Myocyte (in vitro differentiated cells): ENCODE measurements at regions not wholly inside any gene's neighbourhood (a gene's known extent, or its start where the extent isn't known, plus 50 kb on each side); places are given as distances from the start of the nearest gene placed in this dataset.
A peak's percentile ranks its signal among the peaks of the same experiment; 100 is the strongest.
"Not testable (repeated sequence)": the region's sequence is repeated elsewhere in the genome, so short reads cannot be mapped to it uniquely, and the experiment has no call there.

Experiments used
- DNase-seq: peaks from one replicate; pipeline ENCODE4 v3.0.0-alpha.2; 2012; ENCODE audit warnings: low read depth

- no peak for DNase-seq
Measured at GRCh38 chr6:134584847-134585516, 267.1 kb upstream of the SGK1 start.

- no peak for DNase-seq
Measured at GRCh38 chr6:134577998-134578397, 260.1 kb upstream of the SGK1 start.

GRCh38 chr6:134575221-134575620 lies 257.3 kb upstream of the SGK1 start:
- no peak for DNase-seq

- DNase-seq = no peak
Measured at GRCh38 chr6:134574491-134574890, 256.6 kb upstream of the SGK1 start.

GRCh38 chr6:134569996-134570395 lies 252.1 kb upstream of the SGK1 start:
- DNase-seq = not testable (repeated sequence)

- no peak for DNase-seq
Measured at GRCh38 chr6:134564705-134565104, 246.8 kb upstream of the SGK1 start.

GRCh38 chr6:134560019-134560418 lies 242.1 kb upstream of the SGK1 start:
- DNase-seq = no peak

GRCh38 chr6:134557509-134557908 lies 239.6 kb upstream of the SGK1 start:
- DNase-seq = no peak

- no peak for DNase-seq
Measured at GRCh38 chr6:134555672-134556071, 237.8 kb upstream of the SGK1 start.

GRCh38 chr6:134553936-134554335 lies 236.0 kb upstream of the SGK1 start:
- no peak for DNase-seq

GRCh38 chr6:134551245-134551960 lies 233.5 kb upstream of the SGK1 start:
- DNase-seq = peak; percentile 70

GRCh38 chr6:134550604-134551003 lies 232.7 kb upstream of the SGK1 start:
- DNase-seq = peak; percentile 10

- DNase-seq = no peak
Measured at GRCh38 chr6:134549854-134550253, 231.9 kb upstream of the SGK1 start.

- DNase-seq = no peak
Measured at GRCh38 chr6:134546962-134547645, 229.2 kb upstream of the SGK1 start.

- no peak for DNase-seq
Measured at GRCh38 chr6:134544737-134545136, 226.8 kb upstream of the SGK1 start.

- DNase-seq = no peak
Measured at GRCh38 chr6:134543128-134543527, 225.2 kb upstream of the SGK1 start.

GRCh38 chr6:134541001-134541400 lies 223.1 kb upstream of the SGK1 start:
- no peak for DNase-seq

- no peak for DNase-seq
Measured at GRCh38 chr6:134539865-134540323, 222.0 kb upstream of the SGK1 start.

GRCh38 chr6:134537765-134538164 lies 219.9 kb upstream of the SGK1 start:
- not testable (repeated sequence) for DNase-seq

- DNase-seq = peak; percentile 70
Measured at GRCh38 chr6:134537146-134537555, 219.2 kb upstream of the SGK1 start.

GRCh38 chr6:134535831-134536230 lies 217.9 kb upstream of the SGK1 start:
- DNase-seq = peak; percentile 12

- DNase-seq = peak; percentile 64
Measured at GRCh38 chr6:134534708-134535149, 216.8 kb upstream of the SGK1 start.
